HG03135 (cell line): ENCODE measurements at regions not wholly inside any gene's neighbourhood (a gene's known extent, or its start where the extent isn't known, plus 50 kb on each side); places are given as distances from the start of the nearest gene placed in this dataset.
"Not testable (repeated sequence)": the region's sequence is repeated elsewhere in the genome, so short reads cannot be mapped to it uniquely, and the experiment has no call there.

Source experiments
- ATAC-seq: cut with Tn5 transposase; IDR thresholded peaks from one replicate; pipeline ENCODE4 v1.9.1; 2021; ENCODE audit warnings: mild to moderate bottlenecking, moderate library complexity; ENCODE audit not compliant: unreplicated experiment

DNA sequence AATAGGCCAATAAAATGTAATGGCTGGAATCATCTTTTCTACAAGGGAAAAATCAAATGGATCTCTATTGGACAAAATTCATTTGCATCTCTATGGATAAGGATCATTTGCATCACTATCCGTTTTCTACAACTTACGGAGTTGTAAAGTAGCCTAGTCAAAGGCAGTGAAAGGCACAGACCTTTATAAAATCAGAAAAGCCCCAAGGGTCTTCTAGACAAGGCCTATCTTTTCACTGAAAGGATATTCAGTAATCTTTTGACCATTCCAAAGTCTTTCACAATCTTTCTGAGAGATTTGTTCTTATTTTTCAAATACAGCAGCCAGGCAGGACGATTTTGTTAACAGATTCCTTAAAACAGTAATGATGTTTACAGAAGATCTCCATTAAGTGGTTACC is 119.5 kb upstream of the JADE1 start:
- no peak for ATAC-seq

DNA sequence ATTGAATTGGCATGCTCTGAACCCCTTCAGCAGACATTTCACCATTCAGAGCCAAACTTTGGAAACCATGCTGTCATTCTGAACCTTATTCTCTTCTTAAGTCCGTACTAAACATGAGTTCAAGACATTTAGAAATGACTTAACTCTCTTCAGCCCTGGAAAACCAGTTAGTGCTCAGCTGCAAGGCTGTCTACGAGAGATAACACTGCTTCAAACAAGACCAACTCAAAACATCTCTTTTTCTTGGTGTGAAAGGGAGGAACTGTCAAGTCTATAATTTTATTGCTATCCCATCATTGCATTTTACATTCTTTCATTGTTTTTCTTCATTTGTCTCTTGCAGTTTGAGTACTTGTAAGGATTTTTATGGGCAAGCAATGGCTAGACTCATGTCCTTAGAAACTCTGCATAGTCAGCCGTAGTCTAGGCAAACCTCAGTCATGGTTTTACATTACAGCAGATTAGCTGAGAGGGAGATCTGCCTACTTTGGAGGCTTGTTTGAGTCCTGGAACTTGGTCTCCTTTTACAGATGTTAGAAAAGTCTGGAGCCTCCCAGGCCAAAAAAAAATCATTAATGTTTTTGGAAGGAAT is 120.6 kb upstream of the JADE1 start:
- no peak for ATAC-seq

DNA sequence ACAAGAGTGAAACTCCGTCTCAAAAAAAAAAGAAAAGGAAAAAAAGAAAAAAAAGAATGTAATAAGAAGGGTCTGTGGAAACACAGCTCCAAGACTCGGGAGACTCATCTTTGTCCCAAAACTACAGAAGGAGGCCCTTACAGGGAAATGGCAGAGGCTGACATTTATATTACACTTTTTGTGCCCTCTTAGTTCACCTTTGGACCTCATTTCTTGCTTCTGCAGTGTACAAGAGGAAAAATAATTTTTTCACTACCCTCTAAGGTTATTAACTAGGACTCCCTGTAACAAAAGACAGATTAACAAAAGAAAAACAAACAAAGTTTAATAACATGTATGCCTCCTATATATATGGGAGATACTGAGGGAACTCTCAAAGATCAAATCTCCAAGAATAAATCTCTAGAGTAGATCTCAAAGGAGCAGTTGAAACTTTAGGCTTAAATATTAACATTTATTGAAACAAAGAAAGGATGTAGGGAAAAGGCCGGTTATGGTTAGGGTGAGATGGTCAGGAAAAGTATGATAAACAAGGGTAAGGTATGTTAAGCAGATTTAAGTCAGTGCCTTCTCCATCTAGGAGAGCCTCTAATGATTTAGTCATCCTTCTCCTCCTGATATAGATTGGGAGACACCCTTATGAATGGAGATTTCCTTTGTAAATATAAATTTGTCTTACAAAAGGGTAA is 121.3 kb upstream of the JADE1 start:
- no peak for ATAC-seq

- no peak for ATAC-seq
Observed at GRCh38 chr4:128686810-128687209, 122.7 kb upstream of the JADE1 start.

GRCh38 chr4:128686032-128686465 is 123.5 kb upstream of the JADE1 start:
- ATAC-seq: no peak

- no peak for ATAC-seq
Observed at GRCh38 chr4:128684016-128684415, 125.5 kb upstream of the JADE1 start.

- ATAC-seq: no peak
Observed at GRCh38 chr4:128682942-128683666, 126.4 kb upstream of the JADE1 start.

- no peak for ATAC-seq
Observed at GRCh38 chr4:128676095-128676494, 133.4 kb upstream of the JADE1 start.

- peak; percentile 77 for ATAC-seq
Observed at GRCh38 chr4:128675083-128675482, 134.4 kb upstream of the JADE1 start.

GRCh38 chr4:128673159-128673558 is 136.3 kb upstream of the JADE1 start:
- not testable (repeated sequence) for ATAC-seq

GRCh38 chr4:128672596-128672995 is 136.9 kb upstream of the JADE1 start:
- ATAC-seq: not testable (repeated sequence)

- no peak for ATAC-seq
Observed at GRCh38 chr4:128670513-128670912, 139.0 kb upstream of the JADE1 start.

DNA sequence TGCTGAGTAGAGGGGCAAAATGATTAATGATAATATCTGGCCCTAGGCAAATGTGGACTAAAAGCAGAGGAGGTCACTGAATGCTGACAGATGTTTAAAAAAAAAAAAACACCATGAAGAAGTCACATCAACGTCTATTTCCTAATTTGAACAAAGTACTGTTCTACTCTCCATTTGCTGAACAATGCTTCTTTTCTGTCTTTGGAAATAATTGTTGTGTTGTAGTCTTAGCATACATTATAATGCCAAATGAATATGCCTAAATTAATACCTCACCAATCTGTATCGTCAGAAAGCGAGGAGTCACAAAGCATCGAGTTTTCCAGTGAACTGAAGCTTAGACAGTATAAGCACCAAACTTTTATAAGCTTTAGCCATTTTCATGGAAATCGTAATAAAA is 140.9 kb upstream of the JADE1 start:
- no peak for ATAC-seq

GRCh38 chr4:128665514-128665913 is 144.0 kb upstream of the JADE1 start:
- ATAC-seq: no peak

DNA sequence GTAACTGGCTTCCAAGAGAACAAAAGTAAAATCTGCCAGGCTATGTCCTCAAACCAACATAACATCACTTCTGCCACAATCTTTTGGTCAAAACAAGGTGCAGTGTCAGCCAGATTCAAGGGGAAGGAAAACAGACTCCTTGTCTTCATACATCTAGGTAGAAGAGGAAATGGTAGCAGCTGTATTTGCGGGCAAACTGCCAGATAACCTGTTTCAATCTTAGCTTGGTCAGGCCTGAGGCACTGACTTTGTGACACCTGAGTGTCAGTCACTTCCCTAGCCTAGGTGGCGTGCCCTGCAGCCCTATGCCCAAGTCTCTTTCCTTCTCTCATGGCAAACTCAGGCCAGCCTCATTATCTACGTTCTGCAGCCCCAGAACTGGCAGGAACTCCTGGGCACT is 146.2 kb upstream of the JADE1 start:
- no peak for ATAC-seq

DNA sequence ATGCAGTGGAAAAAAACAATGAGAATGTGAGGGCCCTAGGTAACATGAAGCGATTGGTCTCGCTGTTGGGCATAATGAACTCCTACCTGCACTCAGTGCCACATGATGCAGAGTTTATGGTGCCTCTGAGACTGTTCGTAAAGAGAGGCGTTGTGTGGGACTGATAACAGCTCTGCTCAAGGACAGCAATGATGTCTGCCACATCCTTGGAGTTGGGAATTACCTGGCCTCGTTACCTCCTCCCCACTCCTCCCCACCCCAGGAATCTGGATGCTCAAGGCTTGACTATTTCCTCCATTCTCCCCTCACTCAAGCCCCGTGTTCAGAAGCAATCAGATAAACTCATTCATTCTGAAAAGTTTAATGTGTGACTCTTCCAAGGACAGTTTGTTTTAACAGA is 148.0 kb upstream of the JADE1 start:
- no peak for ATAC-seq

GRCh38 chr4:128660361-128661215 is 148.9 kb upstream of the JADE1 start:
- ATAC-seq: no peak

DNA sequence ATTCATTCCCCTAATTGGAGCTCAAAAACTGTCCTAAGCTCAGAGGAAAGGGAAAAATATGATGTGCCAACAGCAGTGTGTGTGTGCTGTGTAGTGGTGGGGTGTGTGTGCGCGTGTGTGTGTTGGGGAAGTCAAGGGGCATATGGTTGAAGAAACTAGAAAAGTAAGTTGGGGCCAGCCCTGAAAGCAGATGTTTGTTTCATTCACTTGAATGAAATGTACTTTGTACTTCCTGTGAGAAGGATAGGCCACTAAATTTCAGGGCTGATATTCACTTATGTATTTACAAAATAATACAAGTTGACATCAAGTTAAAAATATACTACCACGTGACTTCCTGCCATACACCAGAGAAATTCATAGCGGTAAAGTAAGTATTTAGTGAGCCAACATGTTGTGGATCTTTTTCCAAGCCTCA is 151.3 kb upstream of the JADE1 start:
- ATAC-seq: no peak

GRCh38 chr4:128657638-128658037 is 151.9 kb upstream of the JADE1 start:
- ATAC-seq: no peak

DNA sequence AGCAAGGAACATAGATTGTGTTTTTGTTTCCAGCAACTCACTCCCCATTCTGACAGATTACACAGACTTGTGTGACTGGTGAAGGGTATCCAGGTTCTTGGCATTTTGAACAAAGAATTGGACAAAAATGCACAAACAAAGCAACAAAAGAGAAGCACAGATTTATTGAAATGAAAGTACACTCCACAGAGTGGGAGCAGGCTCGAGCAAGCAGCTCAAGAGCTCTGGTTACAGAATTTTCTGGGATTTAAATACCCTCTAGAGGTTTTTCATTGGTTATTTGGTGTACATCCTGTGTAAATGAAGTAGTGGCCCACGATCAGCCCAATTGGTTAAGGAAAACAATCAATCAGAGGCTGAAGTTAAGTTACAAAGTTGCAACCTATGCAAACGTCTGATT is 155.0 kb upstream of the JADE1 start:
- no peak for ATAC-seq
